K562 (cell line): ENCODE measurements at regions not wholly inside any gene's neighbourhood (a gene's known extent, or its start where the extent isn't known, plus 50 kb on each side); places are given as distances from the start of the nearest gene placed in this dataset.
A peak's percentile ranks its signal among the peaks of the same experiment; 100 is the strongest.

Experiments
- ATAC-seq: fragments of 200-7000 bp; cut with Tn5 transposase; 3 replicates; pipeline ENCODE4 v1.9.1; 2020; ENCODE audit warnings: moderate library complexity
- BruUV-seq: library from RNA; stranded (reverse); fragments of 400-500 nt; replicated peaks from 2 replicates; lab custom pipeline; 2021; lab: Mats Ljungman, UMichigan
- CTCF ChIA-PET: fragments of 300-600 bp; formaldehyde crosslinking; extraction: SDS; loops from one replicate; lab custom pipeline; 2021; ENCODE audit warnings: low intra/inter-chr PET ratio; lab: Yijun Ruan, JAX
- POLR2A ChIA-PET: fragments of 300-600, 350-650 bp; sonication (Branson Sonifier 250); formaldehyde crosslinking; extraction: SDS; loops from one replicate; lab custom pipeline; 2021; ENCODE audit warnings: antibody characterized with exemption, inconsistent platforms; lab: Yijun Ruan, JAX
- DNase-seq, 4 experiments: peaks; one replicate each; pipeline versions ENCODE4 v3.0.0 to v3.0.0-alpha.2; 2011 to 2018; ENCODE audit warnings: low spot score in 3 of 4, mixed read lengths in 3 of 4; ENCODE audit errors: extremely low read depth in 1 of 4
- FAIRE-seq: peaks from 2 replicates; lab custom pipeline; 2011; peaks lifted over from hg19 to GRCh38; lab: Jason Lieb, UNC
- H2AFZ ChIP-seq: 2 replicates; pipeline ENCODE4 v1.6.0; 2011; ENCODE audit warnings: low read depth, low read length, control low read depth, inconsistent platforms
- H3K27ac ChIP-seq: fragments of 200-600 bp; 3 replicates; pipeline ENCODE4 v1.8.0; 2011; ENCODE audit warnings: low read depth, mild to moderate bottlenecking, control low read depth, inconsistent platforms, low read length, moderate library complexity, mixed read lengths; ENCODE audit errors: extremely low read depth
- H3K27me3 ChIP-seq, 2 experiments: fragments of 300-600 bp in 1 of 2; 2 replicates in 1 of 2; 3 replicates in 1 of 2; pipeline versions ENCODE4 v1.6.0 to v1.8.0; 2011; ENCODE audit warnings: inconsistent platforms in 2 of 2, low read length in 2 of 2, mild to moderate bottlenecking in 1 of 2, mixed read lengths in 1 of 2, moderate library complexity in 1 of 2; ENCODE audit not compliant: control insufficient read depth in 2 of 2, insufficient read depth in 2 of 2
- H3K36me3 ChIP-seq: fragments of 300-600 bp; 3 replicates; pipeline ENCODE4 v1.8.0; 2011; ENCODE audit warnings: mild to moderate bottlenecking, low read length, inconsistent platforms; ENCODE audit not compliant: control insufficient read depth, insufficient read depth
- H3K4me1 ChIP-seq, 2 experiments: fragments of 200-600 bp in 1 of 2; replicated peaks in 1 of 2; 2 replicates in 1 of 2; 3 replicates in 1 of 2; pipeline versions ENCODE4 v1.5.1 to v1.8.0; 2011; ENCODE audit warnings: inconsistent platforms in 2 of 2, low read length in 2 of 2, mild to moderate bottlenecking in 1 of 2, mixed read lengths in 1 of 2, moderate library complexity in 1 of 2; ENCODE audit not compliant: control insufficient read depth in 2 of 2, insufficient read depth in 2 of 2
- H3K4me2 ChIP-seq: 2 replicates; pipeline ENCODE4 v1.6.1; 2011; ENCODE audit warnings: low read length, control low read depth, inconsistent platforms, mixed read lengths; ENCODE audit not compliant: insufficient read depth
- H3K4me3 ChIP-seq: fragments of 200-600 bp; sonication (generic), shearing (Covaris generic); 2 replicates; pipeline ENCODE4 v1.5.1; 2016; ENCODE audit warnings: control low read depth, inconsistent platforms
- H3K79me2 ChIP-seq: fragments of 200-600 bp; 3 replicates; pipeline ENCODE4 v1.8.0; 2011; ENCODE audit warnings: low read length, inconsistent platforms; ENCODE audit not compliant: control insufficient read depth, insufficient read depth
- H3K9ac ChIP-seq, 2 experiments: 2 replicates each; pipeline versions ENCODE4 v1.6.0 to v1.6.1; 2011; ENCODE audit warnings: low read depth in 2 of 2, low read length in 2 of 2, control low read depth in 1 of 2, inconsistent platforms in 1 of 2, mild to moderate bottlenecking in 1 of 2, mixed read lengths in 1 of 2; ENCODE audit not compliant: insufficient read depth in 1 of 2
- H3K9me1 ChIP-seq: one replicate; pipeline ENCODE4 v1.6.0; 2011; ENCODE audit warnings: inconsistent platforms, mild to moderate bottlenecking, low read length, moderate library complexity; ENCODE audit not compliant: control insufficient read depth, insufficient read depth
- H3K9me3 ChIP-seq: replicated peaks from 2 replicates; pipeline ENCODE4 v1.5.1; 2011; ENCODE audit warnings: low read depth, low read length, inconsistent platforms; ENCODE audit not compliant: control insufficient read depth, insufficient read depth
- H4K20me1 ChIP-seq: replicated peaks from 2 replicates; pipeline ENCODE4 v1.6.1; 2011; ENCODE audit warnings: low read length, inconsistent platforms, mixed read lengths; ENCODE audit not compliant: control insufficient read depth, insufficient read depth
- CCAR2 ChIP-seq: fragments of 200-400 bp; formaldehyde crosslinking; IDR thresholded peaks from 2 replicates; pipeline ENCODE4 v1.6.1; 2017; ENCODE audit warnings: mild to moderate bottlenecking, low read depth, low read length
- E2F6 ChIP-seq, 2 experiments: IDR thresholded peaks; 2 replicates each; pipeline ENCODE4 v1.6.1; 2011; ENCODE audit warnings: borderline replicate concordance in 1 of 2, control low read depth in 1 of 2, low read depth in 1 of 2, low read length in 1 of 2, mild to moderate bottlenecking in 1 of 2, mixed read lengths in 1 of 2, moderate library complexity in 1 of 2; ENCODE audit not compliant: insufficient read depth in 1 of 2, insufficient read length in 1 of 2, poor library complexity in 1 of 2, severe bottlenecking in 1 of 2; ENCODE audit errors: extremely low read depth in 1 of 2
- HNRNPUL1 ChIP-seq: fragments of 200-400 bp; formaldehyde crosslinking; IDR thresholded peaks from 2 replicates; pipeline ENCODE4 v1.6.1; 2017; ENCODE audit warnings: low read length
- RBM17 ChIP-seq: fragments of 200-400 bp; formaldehyde crosslinking; IDR thresholded peaks from 2 replicates; pipeline ENCODE4 v1.6.1; 2017; ENCODE audit warnings: low read depth, mild to moderate bottlenecking, low read length, borderline replicate concordance
- THRA ChIP-seq: fragments of 450-650 bp; IDR thresholded peaks from 2 replicates; pipeline ENCODE4 v1.6.1; 2017; ENCODE audit warnings: mild to moderate bottlenecking, moderate library complexity
- ZC3H11A ChIP-seq: IDR thresholded peaks from 2 replicates; pipeline ENCODE4 v1.6.1; 2012; ENCODE audit warnings: low read depth, low read length, improper control_type of control experiment
- ZNF212 ChIP-seq: fragments of 450-650 bp; formaldehyde crosslinking; IDR thresholded peaks from 2 replicates; pipeline ENCODE4 v1.4.0; 2020; ENCODE audit warnings: mild to moderate bottlenecking
- ZNF507 ChIP-seq: conservative IDR thresholded peaks from 2 replicates; pipeline ENCODE4 v1.6.1; 2017; ENCODE audit warnings: missing genetic modification characterization, missing compliant biosample characterization
- ZNF740 ChIP-seq, 3 experiments: fragments of 200-800 bp in 1 of 3; sonication (Bioruptor generic) in 1 of 3; sonication (generic) in 1 of 3; formaldehyde crosslinking in 1 of 3; IDR thresholded peaks; 2 replicates each; pipeline versions ENCODE4 v1.6.1 to v1.8.0; 2016 to 2022; ENCODE audit warnings: mild to moderate bottlenecking in 2 of 3, missing compliant biosample characterization in 2 of 3, missing genetic modification characterization in 2 of 3, missing genetic modification reagents in 1 of 3
- ZNF764 ChIP-seq: fragments of 250-450 bp; sonication (Bioruptor Pico); IDR thresholded peaks from 2 replicates; pipeline ENCODE4 v1.4.0; 2020; ENCODE audit warnings: low read depth, mild to moderate bottlenecking, moderate library complexity
- WGBS: fragments of 100-300 bp; shearing (Covaris generic); methylation state at CpG from one replicate; pipeline ENCODE4 v1.1.6; 2016; ENCODE audit warnings: low coverage, mixed read lengths; ENCODE audit not compliant: insufficient coverage; ENCODE audit errors: missing lambda C conversion rate; 5-methylcytosine and 5-hydroxymethylcytosine counted together
- in situ Hi-C: fragments of 300-500 bp; cut with MboI; formaldehyde crosslinking; loops from 4 replicates; pipeline ENCODE4 v1.15.0; 2018; ENCODE audit warnings: inconsistent platforms, mixed read lengths
- intact Hi-C: fragments of 100-400 bp; cut with micrococcal nuclease; formaldehyde crosslinking; loops from 2 replicates; pipeline ENCODE4 v1.14.2; 2022

GRCh38 chr5:163653526-163653925 lies 148.1 kb downstream of the MAT2B start:
- WGBS, result 0% methylated on average over 1 of the region's 1 CpG
- in situ Hi-C loops (no loop called here), intact Hi-C loops (no loop called here)
- Histone ChIP-seq H3K9ac (no peak overlapping the region), H3K9me1 (no peaks in the 10 kb centered on the region), H3K4me1 (no peaks in the 10 kb centered on the region), H3K36me3 (no peaks in the 10 kb centered on the region), H2AFZ (no peak overlapping the region), H3K27ac (no peak overlapping the region), H3K4me3 (no peak overlapping the region), H3K27me3 (no peaks in the 10 kb centered on the region), H3K4me2 (no peak overlapping the region), H3K9me3 (0 out of 2 replicates have a peak, but pooled peaks cover 2% of the 10 kb centered on the region), H3K79me2 (no peaks in the 10 kb centered on the region), H4K20me1 (no peaks in the 10 kb centered on the region)
- no TSS peak for BruUV-seq
- DNase-seq (no peak), ATAC-seq (no peak), FAIRE-seq (no peak)
- TF ChIP-seq ZNF212 (CRISPR knock-in tag) (no peak), ZNF507 (tag) (peak; percentile 82)
- ChIA-PET POLR2A (no interaction called here), CTCF (interaction anchor here (0.6 kb wide), 1 partner anchor 260 kb away, joined by 3 read pairs; no protein-coding TSS in a partner anchor)

GRCh38 chr5:163658702-163659567 lies 153.5 kb downstream of the MAT2B start:
- ATAC-seq (no peak), FAIRE-seq (no peak)
- no peak for TF ChIP-seq ZC3H11A
- TF ChIP-seq RBM17, result no peak
- TF ChIP-seq ZNF740 (CRISPR knock-in tag; IDR thresholded peaks at IDR 0.05), result no peak
- TF ChIP-seq ZNF740 (tag; IDR thresholded peaks at IDR 0.05), result no peak
- no peak for TF ChIP-seq ZNF764 (CRISPR knock-in tag)
- no peak for TF ChIP-seq THRA
- TF ChIP-seq E2F6 (IDR thresholded peaks at IDR 0.05; ENCODE audit: borderline replicate concordance in 1 of 2, extremely low read depth in 1 of 2, insufficient read depth in 1 of 2, insufficient read length in 1 of 2, low read depth in 1 of 2, low read length in 1 of 2, poor library complexity in 1 of 2, severe bottlenecking in 1 of 2), result no peak
- TF ChIP-seq HNRNPUL1, result no peak
- TF ChIP-seq CCAR2, result no peak

More at GRCh38 chr5:163658702-163659567, 153.5 kb downstream of the MAT2B start:
- Histone ChIP-seq H3K4me2 (no peak overlapping the region), H3K27me3 (no peaks in the 10 kb centered on the region), H2AFZ (no peak overlapping the region), H3K36me3 (no peaks in the 10 kb centered on the region), H3K9ac (no peak overlapping the region), H3K4me3 (no peak overlapping the region), H3K4me1 (no peaks in the 10 kb centered on the region), H3K9me1 (no peaks in the 10 kb centered on the region), H3K27ac (no peak overlapping the region), H3K9me3 (0 out of 2 replicates have a peak, but pooled peaks cover 2% of the 10 kb centered on the region), H4K20me1 (no peaks in the 10 kb centered on the region), H3K79me2 (no peaks in the 10 kb centered on the region)
- CTCF ChIA-PET, result no interaction called here
- POLR2A ChIA-PET, result no interaction called here
- WGBS, result 0% methylated on average over 7 of the region's 7 CpGs
- DNase-seq, result no peak
- in situ Hi-C loops, result no loop called here
- BruUV-seq, result no TSS peak
- intact Hi-C loops, result no loop called here
